Activated CD4-positive, alpha-beta T cell treated with anti-CD3 and anti-CD28 coated beads for 1 hour (primary cell): ENCODE measurements at regions not wholly inside any gene's neighbourhood (a gene's known extent, or its start where the extent isn't known, plus 50 kb on each side); places are given as distances from the start of the nearest gene placed in this dataset.

ENCODE experiments used
- DNase-seq: peaks from one replicate; pipeline ENCODE4 v3.0.0-alpha.2; 2020

GRCh38 chr1:98478121-98478520 is 183.4 kb upstream of the SNX7 start:
- no peak for DNase-seq

GRCh38 chr1:98472878-98473277 is 188.6 kb upstream of the SNX7 start:
- no peak for DNase-seq

GRCh38 chr1:98471633-98472032 is 189.9 kb upstream of the SNX7 start:
- DNase-seq, result no peak

- no peak for DNase-seq
Measured at GRCh38 chr1:98468111-98468717, 193.3 kb upstream of the SNX7 start.

- DNase-seq, result no peak
Measured at GRCh38 chr1:98467586-98467985, 193.9 kb upstream of the SNX7 start.

- DNase-seq, result no peak
Measured at GRCh38 chr1:98467122-98467521, 194.4 kb upstream of the SNX7 start.

GRCh38 chr1:98461873-98462385 is 199.6 kb upstream of the SNX7 start:
- DNase-seq, result no peak

- no peak for DNase-seq
Measured at GRCh38 chr1:98460136-98460535, 201.4 kb upstream of the SNX7 start.

GRCh38 chr1:98459486-98459870 is 202.0 kb upstream of the SNX7 start:
- DNase-seq, result no peak

GRCh38 chr1:98458511-98459485 is 202.7 kb upstream of the SNX7 start:
- no peak for DNase-seq

- no peak for DNase-seq
Measured at GRCh38 chr1:98457248-98457647, 204.3 kb upstream of the SNX7 start.

GRCh38 chr1:98454666-98455065 is 206.9 kb upstream of the SNX7 start:
- no peak for DNase-seq

GRCh38 chr1:98453066-98453465 is 208.5 kb upstream of the SNX7 start:
- DNase-seq, result no peak

GRCh38 chr1:98452162-98452561 is 209.4 kb upstream of the SNX7 start:
- no peak for DNase-seq

GRCh38 chr1:98441281-98441680 is 220.2 kb upstream of the SNX7 start:
- DNase-seq, result no peak

- no peak for DNase-seq
Measured at GRCh38 chr1:98439471-98439870, 222.1 kb upstream of the SNX7 start.

GRCh38 chr1:98437540-98437939 is 224.0 kb upstream of the SNX7 start:
- DNase-seq, result no peak

- DNase-seq, result no peak
Measured at GRCh38 chr1:98437011-98437410, 224.5 kb upstream of the SNX7 start.

- DNase-seq, result no peak
Measured at GRCh38 chr1:98429965-98430443, 231.5 kb upstream of the SNX7 start.

GRCh38 chr1:98428864-98429263 is 232.7 kb upstream of the SNX7 start:
- no peak for DNase-seq

- DNase-seq, result no peak
Measured at GRCh38 chr1:98427664-98428063, 233.9 kb upstream of the SNX7 start.

- no peak for DNase-seq
Measured at GRCh38 chr1:98426092-98426491, 235.4 kb upstream of the SNX7 start.

- no peak for DNase-seq
Measured at GRCh38 chr1:98422816-98423215, 238.7 kb upstream of the SNX7 start.

GRCh38 chr1:98421085-98421435 is 240.5 kb upstream of the SNX7 start:
- no peak for DNase-seq
